Breast epithelium (tissue), 3 donors: ENCODE measurements at regions not wholly inside any gene's neighbourhood (a gene's known extent, or its start where the extent isn't known, plus 50 kb on each side); places are given as distances from the start of the nearest gene placed in this dataset.

ENCODE experiments used
- POLR2A ChIP-seq: fragments of 450-650 bp; IDR thresholded peaks from one replicate; pipeline ENCODE4 v1.6.1; 2016; ENCODE audit warnings: antibody characterized with exemption, mild to moderate bottlenecking, moderate library complexity
- POLR2AphosphoS5 ChIP-seq, 3 donors: sonication (generic); formaldehyde crosslinking; IDR thresholded peaks; one replicate each; pipeline ENCODE4 v1.6.1; 2017; ENCODE audit warnings: antibody characterized with exemption in 3 of 3
- TF ChIP-seq, protein P1 (sequence below), 3 donors: fragments of 450-650 bp; IDR thresholded peaks; one replicate each; pipeline ENCODE4 v1.5.1; 2016 to 2017; ENCODE audit warnings: antibody characterized with exemption in 3 of 3, mild to moderate bottlenecking in 3 of 3, moderate library complexity in 3 of 3

DNA sequence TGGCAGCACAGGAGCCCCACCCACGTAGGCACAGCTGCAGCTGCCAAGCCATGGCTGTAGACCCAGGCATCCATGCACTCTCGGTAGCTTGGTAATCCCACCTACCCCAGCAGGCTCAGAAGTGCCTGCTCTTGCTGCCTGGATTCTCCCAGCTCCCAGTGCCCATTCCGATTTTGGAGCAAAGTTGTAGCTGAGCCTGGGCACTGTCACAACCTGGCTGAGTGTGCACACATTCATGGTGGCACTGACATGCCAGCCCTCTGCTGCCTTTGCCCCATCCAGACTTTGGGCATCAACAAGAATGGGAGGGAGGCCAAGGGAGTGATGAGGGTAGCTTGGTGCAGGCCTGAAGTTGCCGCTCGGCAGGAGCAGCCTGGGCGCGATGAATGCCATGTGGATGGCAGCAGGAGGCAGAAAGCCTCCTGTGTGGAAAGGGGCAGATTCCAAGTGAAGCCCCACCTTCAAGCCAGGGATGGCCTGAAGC, 936.6 kb upstream of the PTPRD start:
- TF ChIP-seq, protein P1, sequence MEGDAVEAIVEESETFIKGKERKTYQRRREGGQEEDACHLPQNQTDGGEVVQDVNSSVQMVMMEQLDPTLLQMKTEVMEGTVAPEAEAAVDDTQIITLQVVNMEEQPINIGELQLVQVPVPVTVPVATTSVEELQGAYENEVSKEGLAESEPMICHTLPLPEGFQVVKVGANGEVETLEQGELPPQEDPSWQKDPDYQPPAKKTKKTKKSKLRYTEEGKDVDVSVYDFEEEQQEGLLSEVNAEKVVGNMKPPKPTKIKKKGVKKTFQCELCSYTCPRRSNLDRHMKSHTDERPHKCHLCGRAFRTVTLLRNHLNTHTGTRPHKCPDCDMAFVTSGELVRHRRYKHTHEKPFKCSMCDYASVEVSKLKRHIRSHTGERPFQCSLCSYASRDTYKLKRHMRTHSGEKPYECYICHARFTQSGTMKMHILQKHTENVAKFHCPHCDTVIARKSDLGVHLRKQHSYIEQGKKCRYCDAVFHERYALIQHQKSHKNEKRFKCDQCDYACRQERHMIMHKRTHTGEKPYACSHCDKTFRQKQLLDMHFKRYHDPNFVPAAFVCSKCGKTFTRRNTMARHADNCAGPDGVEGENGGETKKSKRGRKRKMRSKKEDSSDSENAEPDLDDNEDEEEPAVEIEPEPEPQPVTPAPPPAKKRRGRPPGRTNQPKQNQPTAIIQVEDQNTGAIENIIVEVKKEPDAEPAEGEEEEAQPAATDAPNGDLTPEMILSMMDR (IDR thresholded peaks at IDR 0.05), result no peak
- TF ChIP-seq POLR2A (no peak), POLR2AphosphoS5 (IDR thresholded peaks at IDR 0.05) (no peak)
